AG04450 (cell line): ENCODE measurements at regions not wholly inside any gene's neighbourhood (a gene's known extent, or its start where the extent isn't known, plus 50 kb on each side); places are given as distances from the start of the nearest gene placed in this dataset.

ENCODE experiments used
- CTCF ChIA-PET: fragments of 300-600, 350-600 bp; formaldehyde crosslinking; extraction: SDS; loops from one replicate; lab custom pipeline; 2022; ENCODE audit warnings: antibody characterized with exemption, inconsistent platforms; lab: Charles Lee
- POLR2A ChIA-PET: fragments of 350-600 bp; formaldehyde crosslinking; extraction: SDS; loops from one replicate; lab custom pipeline; 2021; ENCODE audit warnings: antibody characterized with exemption, inconsistent platforms; lab: Yijun Ruan, JAX
- DNase-seq: peaks from one replicate; pipeline ENCODE4 v3.0.0-alpha.2; 2011; ENCODE audit warnings: low read depth, low spot score
- H3K27ac ChIP-seq: one replicate; pipeline ENCODE4 v1.5.1; 2012; ENCODE audit warnings: low read depth, low read length, control low read depth
- H3K27me3 ChIP-seq: one replicate; pipeline ENCODE4 v1.6.0; 2012; ENCODE audit warnings: low read length; ENCODE audit not compliant: control insufficient read depth, insufficient read depth
- H3K4me3 ChIP-seq: 2 replicates; pipeline ENCODE4 v1.5.1; 2011; ENCODE audit warnings: mild to moderate bottlenecking, low read depth, low read length, control low read depth
- H3K9me3 ChIP-seq: 2 replicates; pipeline ENCODE4 v1.5.1; 2012; ENCODE audit warnings: low read length; ENCODE audit not compliant: control insufficient read depth, insufficient read depth
- CTCF ChIP-seq: IDR thresholded peaks from 2 replicates; pipeline ENCODE4 v1.5.1; 2011; ENCODE audit warnings: low read depth, low read length, control low read depth, inconsistent platforms

GRCh38 chr14:40762177-40762576 lies 844.5 kb upstream of the LRFN5 start:
- H3K9me3 ChIP-seq: no peaks in the 10 kb centered on the region; the same call in none of the 2 replicates
- no peak for DNase-seq
- ChIA-PET POLR2A (no interaction called here), CTCF (no interaction called here)
- H3K27ac ChIP-seq: no peak overlapping the region
- no peak overlapping the region for H3K4me3 ChIP-seq
- H3K27me3 ChIP-seq: no peaks in the 10 kb centered on the region
- no peak for TF ChIP-seq CTCF

GRCh38 chr14:40760704-40761103 lies 846.0 kb upstream of the LRFN5 start:
- Histone ChIP-seq H3K27me3 (no peaks in the 10 kb centered on the region), H3K4me3 (no peak overlapping the region), H3K27ac (no peak overlapping the region), H3K9me3 (peaks cover 3% of the 10 kb centered on the region)
- ChIA-PET POLR2A (no interaction called here), CTCF (no interaction called here)
- no peak for TF ChIP-seq CTCF
- no peak for DNase-seq

- DNase-seq: no peak
- Histone ChIP-seq H3K4me3 (no peak overlapping the region), H3K27me3 (no peaks in the 10 kb centered on the region), H3K27ac (no peak overlapping the region), H3K9me3 (peaks cover 3% of the 10 kb centered on the region)
- ChIA-PET CTCF (no interaction called here), POLR2A (no interaction called here)
- no peak for TF ChIP-seq CTCF
These were observed 848.6 kb upstream of the LRFN5 start for GRCh38 chr14:40758076-40758475.

- POLR2A ChIA-PET: no interaction called here
- peaks cover 3% of the 10 kb centered on the region for H3K9me3 ChIP-seq
- DNase-seq: no peak
- TF ChIP-seq CTCF: no peak
- H3K27me3 ChIP-seq: no peaks in the 10 kb centered on the region
- CTCF ChIA-PET: no interaction called here
- H3K4me3 ChIP-seq: no peak overlapping the region
- no peak overlapping the region for H3K27ac ChIP-seq
These were observed 849.2 kb upstream of the LRFN5 start for GRCh38 chr14:40757376-40757950.

GRCh38 chr14:40733206-40733605 lies 873.5 kb upstream of the LRFN5 start:
- no peak overlapping the region for H3K4me3 ChIP-seq
- ChIA-PET POLR2A (no interaction called here), CTCF (no interaction called here)
- TF ChIP-seq CTCF: no peak
- H3K27ac ChIP-seq: no peak overlapping the region
- H3K9me3 ChIP-seq: peaks cover 18% of the 10 kb centered on the region
- H3K27me3 ChIP-seq: no peaks in the 10 kb centered on the region
- no peak for DNase-seq
